DND-41 (cell line): ENCODE measurements at regions not wholly inside any gene's neighbourhood (a gene's known extent, or its start where the extent isn't known, plus 50 kb on each side); places are given as distances from the start of the nearest gene placed in this dataset.

Experiments
- ATAC-seq: fragments of 200-7000 bp; cut with Tn5 transposase; 3 replicates; pipeline ENCODE4 v1.9.1; 2021; ENCODE audit warnings: low read depth; ENCODE audit not compliant: insufficient read depth
- DNase-seq: peaks from one replicate; pipeline ENCODE4 v3.0.0-alpha.2; 2020
- H2AFZ ChIP-seq: 2 replicates; pipeline ENCODE4 v1.6.0; 2012; ENCODE audit warnings: low read depth, low read length
- H3K27ac ChIP-seq: 2 replicates; pipeline ENCODE4 v1.5.1; 2012; ENCODE audit warnings: low read length, inconsistent platforms
- H3K27me3 ChIP-seq: fragments of 200-600 bp; sonication (generic); 2 replicates; pipeline ENCODE4 v1.6.0; 2012; ENCODE audit warnings: low read length, mild to moderate bottlenecking, inconsistent platforms; ENCODE audit not compliant: insufficient read depth, poor library complexity
- H3K36me3 ChIP-seq: 2 replicates; pipeline ENCODE4 v1.5.1; 2012; ENCODE audit warnings: low read length, inconsistent platforms; ENCODE audit not compliant: insufficient read depth
- H3K4me1 ChIP-seq: 2 replicates; pipeline ENCODE4 v1.5.1; 2012; ENCODE audit warnings: mild to moderate bottlenecking, low read length; ENCODE audit not compliant: insufficient read depth
- H3K4me2 ChIP-seq: 2 replicates; pipeline ENCODE4 v1.6.0; 2012; ENCODE audit warnings: mild to moderate bottlenecking, moderate library complexity, low read length, inconsistent platforms; ENCODE audit not compliant: insufficient read depth
- H3K4me3 ChIP-seq, 2 experiments: fragments of 200-600 bp in 1 of 2; shearing (Covaris generic) in 1 of 2; 2 replicates each; pipeline ENCODE4 v1.5.1; 2012 to 2016; ENCODE audit warnings: inconsistent platforms in 2 of 2, low read length in 2 of 2, mild to moderate bottlenecking in 2 of 2, low read depth in 1 of 2, moderate library complexity in 1 of 2
- H3K79me2 ChIP-seq: 2 replicates; pipeline ENCODE4 v1.6.0; 2012; ENCODE audit warnings: low read length, inconsistent platforms; ENCODE audit not compliant: insufficient read depth
- H3K9ac ChIP-seq: 2 replicates; pipeline ENCODE4 v1.6.0; 2012; ENCODE audit warnings: low read depth, mild to moderate bottlenecking, inconsistent platforms, low read length, moderate library complexity
- H3K9me3 ChIP-seq: 2 replicates; pipeline ENCODE4 v1.5.1; 2012; ENCODE audit warnings: low read length, moderate library complexity, mild to moderate bottlenecking, inconsistent platforms; ENCODE audit not compliant: insufficient read depth, severe bottlenecking
- H4K20me1 ChIP-seq: 2 replicates; pipeline ENCODE4 v1.6.0; 2012; ENCODE audit warnings: low read length; ENCODE audit not compliant: insufficient read depth
- EZH2 ChIP-seq: IDR thresholded peaks from 3 replicates; pipeline ENCODE4 v1.6.1; 2012; ENCODE audit warnings: borderline replicate concordance, low read depth, mild to moderate bottlenecking, moderate library complexity, low read length, inconsistent platforms; ENCODE audit not compliant: severe bottlenecking
- TF ChIP-seq, protein P1 (sequence below): IDR thresholded peaks from 2 replicates; pipeline ENCODE4 v1.5.1; 2012; ENCODE audit warnings: borderline replicate concordance, low read length, moderate library complexity, mild to moderate bottlenecking; ENCODE audit not compliant: poor library complexity, severe bottlenecking; ENCODE audit errors: extremely low read depth

DNA sequence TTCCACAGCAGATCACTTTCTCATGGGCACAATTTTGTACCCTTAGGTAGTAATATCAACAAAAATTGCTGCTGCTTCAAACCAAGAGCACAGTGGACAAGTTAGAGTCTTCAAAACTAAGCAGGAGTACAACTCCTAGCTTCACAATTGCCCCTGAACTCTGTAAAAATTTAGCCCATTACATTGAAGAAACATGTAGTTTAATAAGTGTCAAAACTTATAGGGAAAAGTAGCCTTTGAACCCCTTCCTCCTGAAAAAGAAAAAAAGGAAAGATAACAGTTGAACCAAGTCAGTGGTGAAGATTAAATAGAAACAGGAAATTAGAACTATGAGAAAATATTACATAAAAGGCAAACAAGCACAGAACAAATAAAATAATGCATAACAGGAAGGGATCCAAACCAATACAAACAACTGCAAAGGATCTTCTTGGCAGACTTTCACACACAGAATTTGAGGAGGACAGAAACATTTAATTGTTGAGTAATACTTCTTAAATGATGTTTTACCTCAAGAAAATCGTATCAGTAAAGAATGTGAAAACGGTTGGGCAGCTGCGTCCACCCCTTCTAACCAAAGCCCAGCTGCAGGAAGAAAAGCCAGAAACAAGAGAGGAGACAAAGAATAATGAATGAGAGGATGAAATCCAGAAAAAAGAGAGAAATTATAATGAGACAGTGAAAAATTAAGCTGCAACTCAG lies 636.0 kb downstream of the NR2F1-AS1 start:
- DNase-seq, result no peak
- TF ChIP-seq, protein P1, sequence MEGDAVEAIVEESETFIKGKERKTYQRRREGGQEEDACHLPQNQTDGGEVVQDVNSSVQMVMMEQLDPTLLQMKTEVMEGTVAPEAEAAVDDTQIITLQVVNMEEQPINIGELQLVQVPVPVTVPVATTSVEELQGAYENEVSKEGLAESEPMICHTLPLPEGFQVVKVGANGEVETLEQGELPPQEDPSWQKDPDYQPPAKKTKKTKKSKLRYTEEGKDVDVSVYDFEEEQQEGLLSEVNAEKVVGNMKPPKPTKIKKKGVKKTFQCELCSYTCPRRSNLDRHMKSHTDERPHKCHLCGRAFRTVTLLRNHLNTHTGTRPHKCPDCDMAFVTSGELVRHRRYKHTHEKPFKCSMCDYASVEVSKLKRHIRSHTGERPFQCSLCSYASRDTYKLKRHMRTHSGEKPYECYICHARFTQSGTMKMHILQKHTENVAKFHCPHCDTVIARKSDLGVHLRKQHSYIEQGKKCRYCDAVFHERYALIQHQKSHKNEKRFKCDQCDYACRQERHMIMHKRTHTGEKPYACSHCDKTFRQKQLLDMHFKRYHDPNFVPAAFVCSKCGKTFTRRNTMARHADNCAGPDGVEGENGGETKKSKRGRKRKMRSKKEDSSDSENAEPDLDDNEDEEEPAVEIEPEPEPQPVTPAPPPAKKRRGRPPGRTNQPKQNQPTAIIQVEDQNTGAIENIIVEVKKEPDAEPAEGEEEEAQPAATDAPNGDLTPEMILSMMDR, result no peak
- ATAC-seq, result no peak
- Histone ChIP-seq H4K20me1 (no peaks in the 10 kb centered on the region), H3K79me2 (no peaks in the 10 kb centered on the region), H3K4me2 (no peak overlapping the region), H3K36me3 (no peaks in the 10 kb centered on the region), H3K9ac (no peak overlapping the region), H3K27me3 (no peaks in the 10 kb centered on the region), H3K27ac (no peak overlapping the region), H2AFZ (no peak overlapping the region), H3K9me3 (no peaks in the 10 kb centered on the region), H3K4me3 (no peak overlapping the region), H3K4me1 (no peaks in the 10 kb centered on the region)

DNA sequence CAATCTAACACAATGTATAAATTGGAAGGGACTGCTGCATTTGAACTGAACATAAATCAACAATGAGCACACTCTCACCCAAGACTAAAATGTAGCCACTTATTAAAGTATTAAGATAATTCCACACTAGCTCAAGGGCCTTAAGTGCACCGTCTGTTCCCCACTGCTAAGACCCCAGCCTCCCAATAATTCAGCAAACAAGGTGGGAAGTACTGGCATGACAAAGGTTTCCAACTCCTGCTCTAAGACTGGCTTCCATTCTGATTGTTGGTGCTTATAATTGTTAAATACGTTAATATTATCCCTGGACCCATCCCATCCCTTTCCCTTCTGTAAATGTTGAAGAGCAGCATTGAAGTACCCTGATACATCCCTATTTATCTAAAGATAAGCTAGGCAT lies 636.7 kb downstream of the NR2F1-AS1 start:
- H3K4me2 ChIP-seq, result no peak overlapping the region
- ATAC-seq (no peak), DNase-seq (no peak)
- no peaks in the 10 kb centered on the region for H4K20me1 ChIP-seq
- H3K36me3 ChIP-seq, result no peaks in the 10 kb centered on the region
- no peak overlapping the region for H3K9ac ChIP-seq
- H3K9me3 ChIP-seq, result no peaks in the 10 kb centered on the region
- H3K4me3 ChIP-seq, result no peak overlapping the region
- H3K27ac ChIP-seq, result no peak overlapping the region
- TF ChIP-seq, protein P1, result no peak
- no peak for TF ChIP-seq EZH2
- no peaks in the 10 kb centered on the region for H3K27me3 ChIP-seq
- no peaks in the 10 kb centered on the region for H3K79me2 ChIP-seq
- H2AFZ ChIP-seq, result no peak overlapping the region
- H3K4me1 ChIP-seq, result no peaks in the 10 kb centered on the region

DNA sequence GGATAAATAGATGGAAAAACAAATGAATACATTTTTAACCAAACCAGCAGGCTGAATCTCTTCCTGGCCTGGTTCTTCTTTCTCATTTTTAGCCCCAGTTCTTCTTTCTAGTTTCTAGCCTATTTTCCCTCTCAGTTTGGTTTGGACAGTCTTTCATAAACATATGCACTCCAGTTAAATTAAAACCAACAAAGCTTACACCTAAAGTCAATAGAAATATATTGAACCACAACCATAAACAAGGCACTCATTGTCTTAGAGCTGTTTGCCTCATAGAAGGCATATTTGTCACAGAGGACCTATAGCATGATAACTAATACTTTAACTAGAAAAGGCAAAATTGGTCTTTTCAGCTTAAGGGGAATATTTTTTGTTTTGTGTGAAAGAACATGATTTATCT lies 638.3 kb downstream of the NR2F1-AS1 start:
- ATAC-seq (no peak), DNase-seq (no peak)
- H3K9ac ChIP-seq, result no peak overlapping the region
- H3K4me2 ChIP-seq, result no peak overlapping the region
- no peak overlapping the region for H3K27ac ChIP-seq
- H2AFZ ChIP-seq, result no peak overlapping the region
- H3K27me3 ChIP-seq, result no peaks in the 10 kb centered on the region
- H3K4me3 ChIP-seq, result no peak overlapping the region
- no peaks in the 10 kb centered on the region for H3K36me3 ChIP-seq
- H3K79me2 ChIP-seq, result no peaks in the 10 kb centered on the region
- TF ChIP-seq, protein P1, result no peak
- no peaks in the 10 kb centered on the region for H4K20me1 ChIP-seq
- H3K9me3 ChIP-seq, result no peaks in the 10 kb centered on the region
- no peaks in the 10 kb centered on the region for H3K4me1 ChIP-seq

DNA sequence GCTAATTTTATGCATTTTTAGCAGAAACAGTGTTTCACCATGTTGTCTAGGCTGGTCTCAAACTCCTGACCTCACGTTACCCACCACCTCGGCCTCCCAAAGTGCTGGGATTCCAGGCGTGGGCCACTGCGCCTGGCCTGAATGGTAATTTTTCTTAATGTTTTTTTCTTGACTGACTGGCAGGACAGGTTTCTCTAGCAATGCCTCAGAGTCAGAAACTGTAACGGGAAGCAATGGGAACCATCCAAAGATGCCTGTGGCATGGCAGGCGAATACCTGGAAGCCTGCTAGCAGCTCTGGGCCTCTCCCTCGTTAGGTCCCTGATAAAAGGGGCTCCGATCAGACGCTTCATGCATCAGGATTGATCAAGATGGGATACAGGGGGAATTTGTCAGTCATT lies 639.2 kb downstream of the NR2F1-AS1 start:
- Histone ChIP-seq H3K4me1 (no peaks in the 10 kb centered on the region), H3K4me2 (no peak overlapping the region), H2AFZ (no peak overlapping the region), H3K27ac (no peak overlapping the region), H3K9me3 (no peaks in the 10 kb centered on the region), H3K9ac (no peak overlapping the region), H3K36me3 (no peaks in the 10 kb centered on the region), H3K4me3 (no peak overlapping the region), H3K27me3 (no peaks in the 10 kb centered on the region), H4K20me1 (no peaks in the 10 kb centered on the region), H3K79me2 (no peaks in the 10 kb centered on the region)
- ATAC-seq (no peak), DNase-seq (no peak)
- TF ChIP-seq, protein P1, result no peak
- no peak for TF ChIP-seq EZH2
